Urinary bladder (tissue), 3 donors: ENCODE measurements at regions not wholly inside any gene's neighbourhood (a gene's known extent, or its start where the extent isn't known, plus 50 kb on each side); places are given as distances from the start of the nearest gene placed in this dataset.

Experiments used
- DNase-seq: peaks from one replicate; pipeline ENCODE4 v3.0.0-alpha.2; 2015; ENCODE audit errors: extremely low spot score
- H3K27ac ChIP-seq: one replicate; pipeline ENCODE4 v1.5.1; 2013; ENCODE audit warnings: low read depth, mild to moderate bottlenecking, moderate library complexity
- H3K36me3 ChIP-seq: one replicate; pipeline ENCODE4 v1.6.1; 2013; ENCODE audit warnings: mild to moderate bottlenecking, moderate library complexity; ENCODE audit not compliant: insufficient read depth
- H3K4me1 ChIP-seq: one replicate; pipeline ENCODE4 v1.6.1; 2013; ENCODE audit warnings: mild to moderate bottlenecking, moderate library complexity; ENCODE audit not compliant: insufficient read depth
- H3K4me3 ChIP-seq: one replicate; pipeline ENCODE4 v1.5.1; 2013; ENCODE audit warnings: low read depth, low read length
- WGBS: extraction: QIAGEN DNeasy Blood & Tissue Kit; methylation state at CpG from one replicate; pipeline ENCODE4 v1.1.7; 2013; 5-methylcytosine and 5-hydroxymethylcytosine counted together
- donor health status: healthy with polysubstance abuse.
- donor health status: healthy.

GRCh38 chr9:88024896-88025295 is 50.6 kb upstream of the CDK20 start:
- no peak for DNase-seq
- Histone ChIP-seq H3K36me3 (no peaks in the 10 kb centered on the region), H3K4me3 (no peak overlapping the region), H3K27ac (no peak overlapping the region), H3K4me1 (no peaks in the 10 kb centered on the region)
- 78% methylated on average over 4 of the region's 4 CpGs for WGBS
